ENCODE measurements at regions not wholly inside any gene's neighbourhood (a gene's known extent, or its start where the extent isn't known, plus 50 kb on each side); places are given as distances from the start of the nearest gene placed in this dataset.
"Not testable (repeated sequence)": the region's sequence is repeated elsewhere in the genome, so short reads cannot be mapped to it uniquely, and the experiment has no call there.

GRCh38 chr9:42239445-42240260 lies 56.2 kb downstream of the SPATA31A6 start:
- H3K27ac ChIP-seq; H3K4me3 ChIP-seq; H3K4me1 ChIP-seq (replicated peaks in 1 of 2); in situ Hi-C loops (cut with MboI; ENCODE audit: low pct_unique_long_range_greater_than_20kb in 2 of 9, low sequenced_read_pairs in 9 of 9, unreplicated experiment in 9 of 9): not testable (repeated sequence)
- WGBS, 10 experiments, result 17 to 100% methylated on average over 1 of the region's 1 CpG; no CpG with 5 or more reads in 8 of the 10 experiments
- peak in 1 of 8 experiments; percentile 5 for ATAC-seq (replicated peaks in 6 of 8)

GRCh38 chr9:42240261-42240579 lies 56.8 kb downstream of the SPATA31A6 start:
- WGBS, 10 experiments, result 0 to 80% (median 60%) methylated on average over 1 of the region's 1 CpG; no CpG with 5 or more reads in 7 of the 10 experiments
- ATAC-seq (replicated peaks in 6 of 8); H3K27ac ChIP-seq; H3K4me1 ChIP-seq (replicated peaks in 1 of 2); in situ Hi-C loops (cut with MboI; ENCODE audit: low pct_unique_long_range_greater_than_20kb in 2 of 9, low sequenced_read_pairs in 9 of 9, unreplicated experiment in 9 of 9); H3K4me3 ChIP-seq: not testable (repeated sequence)

GRCh38 chr9:42243211-42243610 lies 59.8 kb downstream of the SPATA31A6 start:
- ATAC-seq (replicated peaks in 6 of 8); in situ Hi-C loops (cut with MboI; ENCODE audit: low pct_unique_long_range_greater_than_20kb in 2 of 9, low sequenced_read_pairs in 9 of 9, unreplicated experiment in 9 of 9); H3K4me3 ChIP-seq; H3K27ac ChIP-seq; H3K4me1 ChIP-seq (replicated peaks in 1 of 2): not testable (repeated sequence)
- 20 to 100% (median 68%) methylated on average over 1 to 2 of the region's 2 CpGs; no CpG with 5 or more reads in 2 of the 10 experiments for whole genome bisulfite sequencing, 10 experiments

DNA sequence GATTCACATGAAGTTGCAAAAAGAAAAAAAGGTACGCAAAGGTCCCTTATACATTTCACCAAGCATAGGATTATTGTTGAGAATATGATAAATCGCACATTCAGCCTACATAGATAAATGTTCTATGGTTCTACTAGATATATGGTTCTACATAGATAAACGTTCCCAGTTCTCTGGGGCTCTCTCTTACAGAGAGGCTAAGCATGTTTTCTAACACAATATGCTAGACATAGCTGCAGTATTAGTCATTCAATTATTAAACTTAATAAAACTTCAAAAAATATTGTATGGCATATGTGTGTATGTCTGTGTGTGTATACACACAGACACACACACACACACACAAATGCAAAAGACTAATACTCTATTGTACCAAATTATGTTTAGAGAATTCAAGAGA lies 60.4 kb downstream of the SPATA31A6 start:
- H3K27ac ChIP-seq; H3K4me3 ChIP-seq; ATAC-seq (replicated peaks in 6 of 8); H3K4me1 ChIP-seq (replicated peaks in 1 of 2); in situ Hi-C loops (cut with MboI; ENCODE audit: low pct_unique_long_range_greater_than_20kb in 2 of 9, low sequenced_read_pairs in 9 of 9, unreplicated experiment in 9 of 9): not testable (repeated sequence)
- WGBS, 10 experiments, result 0 to 93% (median 67%) methylated on average over 2 to 3 of the region's 3 CpGs

- H3K4me3 ChIP-seq; H3K4me1 ChIP-seq (replicated peaks in 1 of 2); H3K27ac ChIP-seq; in situ Hi-C loops (cut with MboI; ENCODE audit: low pct_unique_long_range_greater_than_20kb in 2 of 9, low sequenced_read_pairs in 9 of 9, unreplicated experiment in 9 of 9); ATAC-seq (replicated peaks in 6 of 8): not testable (repeated sequence)
- WGBS, 10 experiments, result 0 to 100% (median 76%) methylated on average over 1 to 5 of the region's 6 CpGs; no CpG with 5 or more reads in 1 of the 10 experiments
These were observed 85.3 kb downstream of the SPATA31A6 start for GRCh38 chr9:42268729-42269128.

DNA sequence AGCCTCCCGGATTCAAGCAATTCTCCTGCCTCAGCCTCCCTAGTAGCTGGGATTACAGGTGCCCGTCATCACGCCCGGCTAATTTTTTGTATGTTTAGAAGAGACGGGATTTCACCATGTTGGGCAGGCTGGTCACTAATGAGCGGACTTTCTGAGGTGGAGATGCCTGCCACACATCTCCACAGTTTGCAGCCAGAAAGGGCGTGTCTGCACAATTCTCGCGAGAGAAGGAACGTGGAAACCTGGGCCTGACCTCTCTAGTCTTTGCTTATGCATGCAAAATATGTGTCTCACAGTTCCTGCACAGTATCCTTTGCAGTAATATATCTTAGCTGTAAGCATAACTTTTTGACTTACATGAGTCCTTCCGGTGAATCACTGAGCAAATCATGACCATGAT lies 85.7 kb downstream of the SPATA31A6 start:
- WGBS, 10 experiments, result 23 to 100% (median 90%) methylated on average over 1 to 7 of the region's 11 CpGs; no CpG with 5 or more reads in 3 of the 10 experiments
- H3K27ac ChIP-seq; ATAC-seq (replicated peaks in 6 of 8); H3K4me3 ChIP-seq; H3K4me1 ChIP-seq (replicated peaks in 1 of 2); in situ Hi-C loops (cut with MboI; ENCODE audit: low pct_unique_long_range_greater_than_20kb in 2 of 9, low sequenced_read_pairs in 9 of 9, unreplicated experiment in 9 of 9): not testable (repeated sequence)

- H3K4me1 ChIP-seq (replicated peaks in 1 of 2); in situ Hi-C loops (cut with MboI; ENCODE audit: low pct_unique_long_range_greater_than_20kb in 2 of 9, low sequenced_read_pairs in 9 of 9, unreplicated experiment in 9 of 9); H3K27ac ChIP-seq; ATAC-seq (replicated peaks in 6 of 8); H3K4me3 ChIP-seq: not testable (repeated sequence)
- WGBS, 10 experiments, result 60 to 80% methylated on average over 1 of the region's 1 CpG; no CpG with 5 or more reads in 8 of the 10 experiments
These were observed 89.7 kb downstream of the SPATA31A6 start for GRCh38 chr9:42273191-42273590.

GRCh38 chr9:42275141-42275540 lies 91.7 kb downstream of the SPATA31A6 start:
- Histone ChIP-seq H3K4me1 (replicated peaks in 1 of 2) (no peaks in the 10 kb centered on the region), H3K4me3 (no peak overlapping the region), H3K27ac (no peak overlapping the region)
- 6 to 90% (median 76%) methylated on average over 3 to 6 of the region's 9 CpGs; no CpG with 5 or more reads in 5 of the 10 experiments for WGBS, 10 experiments
- no peak for ATAC-seq (replicated peaks in 6 of 8)
- in situ Hi-C loops (cut with MboI; ENCODE audit: low pct_unique_long_range_greater_than_20kb in 2 of 9, low sequenced_read_pairs in 9 of 9, unreplicated experiment in 9 of 9), result no loop called here

DNA sequence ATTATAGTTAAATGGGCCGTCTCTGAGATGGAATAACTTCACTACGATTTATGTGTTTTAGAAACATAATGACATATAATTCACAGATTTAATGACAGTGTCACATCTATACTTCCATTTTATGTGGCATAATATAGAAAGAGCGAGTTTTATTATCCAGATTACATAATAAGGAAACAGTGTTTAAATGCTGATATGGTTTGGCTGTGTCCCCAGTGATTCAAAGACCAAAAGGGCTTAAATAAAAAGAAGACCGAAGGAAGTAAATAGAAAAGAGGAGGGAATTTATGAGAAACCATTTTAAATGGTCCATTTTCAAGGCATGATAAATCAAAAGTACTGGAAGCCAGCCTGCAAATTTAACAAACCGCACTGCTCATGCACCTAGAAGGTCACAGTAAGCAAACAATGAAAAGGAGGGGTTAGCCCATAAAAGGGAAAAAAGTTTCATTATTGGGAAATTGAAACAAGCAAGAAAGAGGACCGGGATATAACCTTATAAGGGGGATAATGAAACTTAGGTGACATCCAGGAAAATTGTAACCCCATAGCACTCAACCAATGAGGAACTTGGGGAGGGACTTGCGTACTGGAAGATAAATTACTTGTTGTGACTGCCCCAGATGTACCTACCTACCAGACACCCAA lies 99.2 kb downstream of the SPATA31A6 start:
- 10 to 100% (median 81%) methylated on average over 2 to 5 of the region's 7 CpGs for WGBS, 10 experiments
- ATAC-seq (replicated peaks in 6 of 8); H3K27ac ChIP-seq; H3K4me3 ChIP-seq; H3K4me1 ChIP-seq (replicated peaks in 1 of 2); in situ Hi-C loops (cut with MboI; ENCODE audit: low pct_unique_long_range_greater_than_20kb in 2 of 9, low sequenced_read_pairs in 9 of 9, unreplicated experiment in 9 of 9): not testable (repeated sequence)

- H3K4me1 ChIP-seq (replicated peaks in 1 of 2); ATAC-seq (replicated peaks in 6 of 8); H3K4me3 ChIP-seq; H3K27ac ChIP-seq; in situ Hi-C loops (cut with MboI; ENCODE audit: low pct_unique_long_range_greater_than_20kb in 2 of 9, low sequenced_read_pairs in 9 of 9, unreplicated experiment in 9 of 9): not testable (repeated sequence)
- 0 to 100% (median 52%) methylated on average over 1 to 2 of the region's 2 CpGs; no CpG with 5 or more reads in 4 of the 10 experiments for WGBS, 10 experiments
These were observed 99.7 kb downstream of the SPATA31A6 start for GRCh38 chr9:42283179-42283543.

- 0 to 79% (median 41%) methylated on average over 1 to 6 of the region's 7 CpGs; no CpG with 5 or more reads in 2 of the 10 experiments for WGBS, 10 experiments
- ATAC-seq (replicated peaks in 6 of 8); H3K27ac ChIP-seq; in situ Hi-C loops (cut with MboI; ENCODE audit: low pct_unique_long_range_greater_than_20kb in 2 of 9, low sequenced_read_pairs in 9 of 9, unreplicated experiment in 9 of 9); H3K4me1 ChIP-seq (replicated peaks in 1 of 2); H3K4me3 ChIP-seq: not testable (repeated sequence)
These were observed 102.8 kb downstream of the SPATA31A6 start for GRCh38 chr9:42286145-42286845.

- ATAC-seq (replicated peaks in 6 of 8); in situ Hi-C loops (cut with MboI; ENCODE audit: low pct_unique_long_range_greater_than_20kb in 2 of 9, low sequenced_read_pairs in 9 of 9, unreplicated experiment in 9 of 9); H3K4me1 ChIP-seq (replicated peaks in 1 of 2); H3K4me3 ChIP-seq; H3K27ac ChIP-seq: not testable (repeated sequence)
- no CpG with 5 or more reads among the region's 51 CpGs for WGBS, 10 experiments
These were observed 104.8 kb downstream of the SPATA31A6 start for GRCh38 chr9:42288002-42288864.
